ENCODE measurements at regions not wholly inside any gene's neighbourhood (a gene's known extent, or its start where the extent isn't known, plus 50 kb on each side); places are given as distances from the start of the nearest gene placed in this dataset.
"Not testable (repeated sequence)": the region's sequence is repeated elsewhere in the genome, so short reads cannot be mapped to it uniquely, and the experiment has no call there.

DNA sequence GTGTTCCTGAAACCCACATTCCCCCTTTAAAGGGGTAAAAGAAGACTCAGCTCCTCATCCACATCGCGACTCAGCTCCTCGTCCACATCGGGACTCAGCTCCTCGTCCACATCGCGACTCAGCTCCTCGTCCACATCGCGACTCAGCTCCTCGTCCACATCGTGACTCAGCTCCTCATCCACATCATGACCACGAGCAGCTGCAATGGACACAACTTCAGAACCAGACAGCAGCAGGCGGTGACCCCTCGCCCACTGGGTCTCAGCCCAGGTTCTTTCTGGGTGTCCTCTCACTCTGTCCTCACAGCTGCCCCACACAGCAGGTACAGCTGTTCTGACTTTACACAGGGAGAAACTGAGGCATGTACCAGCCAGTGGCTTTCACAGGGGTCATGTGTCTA lies 163.5 kb upstream of the SALL3 start:
- DNase-seq, result no peak

DNA sequence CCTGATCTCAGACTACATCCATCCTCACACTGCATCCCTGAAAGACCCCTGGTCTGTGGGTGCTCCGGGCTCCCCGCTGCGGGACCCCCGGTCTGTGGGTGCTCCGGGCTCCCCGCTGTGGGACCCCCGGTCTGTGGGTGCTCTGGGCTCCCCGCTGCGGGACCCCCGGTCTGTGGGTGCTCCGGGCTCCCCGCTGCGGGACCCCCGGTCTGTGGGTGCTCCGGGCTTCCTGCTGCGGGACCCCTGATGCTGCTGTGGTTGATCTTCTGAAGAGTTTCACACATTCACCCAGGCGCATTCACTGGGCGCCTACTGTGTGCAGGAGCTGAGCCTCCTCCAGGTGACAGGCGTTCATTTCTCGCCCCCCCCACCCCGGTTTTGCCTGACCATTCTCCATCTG lies 162.7 kb upstream of the SALL3 start:
- DNase-seq, result no peak

DNA sequence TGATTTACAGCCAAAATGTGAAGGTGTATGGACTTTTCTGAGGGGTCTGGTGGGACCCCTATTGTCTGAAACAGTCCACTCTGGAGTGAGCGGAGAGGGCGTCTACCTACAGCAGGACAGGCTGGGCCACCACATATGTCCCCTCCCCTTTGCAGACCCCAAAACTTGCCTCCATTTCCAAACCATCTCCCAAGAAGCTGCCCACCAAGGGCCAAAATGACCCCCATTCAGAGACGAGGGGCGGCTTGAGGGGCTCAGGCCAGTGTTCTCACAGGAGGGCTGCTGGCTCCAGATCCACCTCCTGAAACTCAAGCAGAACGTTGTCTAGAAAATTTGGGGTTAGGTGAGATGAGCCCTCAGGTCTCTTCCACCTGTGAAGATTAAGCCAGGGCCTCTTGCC lies 161.1 kb upstream of the SALL3 start:
- no peak for DNase-seq

DNA sequence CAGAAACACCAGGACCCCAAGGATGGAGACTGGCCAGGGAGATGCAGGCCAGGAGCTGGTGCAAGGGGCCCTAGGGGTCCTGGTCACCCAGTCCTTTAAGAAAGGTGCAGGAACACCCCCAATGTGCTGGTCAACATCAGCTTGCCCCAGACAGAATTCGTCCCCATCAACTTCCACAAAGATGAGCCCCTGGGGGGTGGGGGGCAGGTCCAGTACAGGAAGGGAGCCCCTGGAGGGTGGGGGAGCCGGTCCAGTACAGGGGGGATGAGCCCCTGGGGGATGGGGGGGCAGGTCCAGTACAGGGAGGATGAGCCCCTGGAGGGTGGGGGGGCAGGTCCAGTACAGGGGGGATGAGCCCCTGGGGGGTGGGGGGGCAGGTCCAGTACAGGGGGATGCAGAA lies 160.7 kb upstream of the SALL3 start:
- DNase-seq, result no peak

DNA sequence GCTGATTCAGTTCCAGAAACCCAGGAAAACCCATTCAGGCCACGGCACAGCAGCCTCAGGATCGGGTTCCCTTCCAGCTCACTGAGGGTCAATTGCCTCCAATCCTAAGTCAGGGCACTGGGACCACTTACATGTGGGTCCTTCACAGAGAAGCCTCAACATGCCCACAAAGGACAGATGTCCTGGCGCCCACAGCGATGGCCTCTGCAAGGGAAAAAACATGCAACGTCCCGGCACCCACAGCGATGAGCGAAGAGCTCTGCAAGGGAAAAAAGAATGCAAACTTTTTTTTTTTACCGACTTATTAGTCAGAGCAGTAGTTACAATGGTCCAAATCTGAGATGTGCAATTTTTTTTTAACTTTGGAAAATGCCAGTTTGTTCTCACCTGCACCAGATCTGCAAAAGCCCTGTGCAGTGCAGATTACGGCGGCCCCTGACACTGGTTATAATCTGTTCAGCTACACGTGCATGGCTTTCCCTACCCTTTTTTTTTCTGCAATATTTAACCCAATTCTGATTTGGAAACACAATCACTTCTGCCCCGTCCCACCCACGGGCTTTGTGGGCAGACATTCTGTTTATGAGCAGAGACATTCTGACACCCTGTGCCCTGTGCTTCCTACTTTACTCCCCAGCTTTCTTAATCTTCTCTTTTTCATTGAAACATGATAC lies 159.3 kb upstream of the SALL3 start:
- no peak for DNase-seq

DNA sequence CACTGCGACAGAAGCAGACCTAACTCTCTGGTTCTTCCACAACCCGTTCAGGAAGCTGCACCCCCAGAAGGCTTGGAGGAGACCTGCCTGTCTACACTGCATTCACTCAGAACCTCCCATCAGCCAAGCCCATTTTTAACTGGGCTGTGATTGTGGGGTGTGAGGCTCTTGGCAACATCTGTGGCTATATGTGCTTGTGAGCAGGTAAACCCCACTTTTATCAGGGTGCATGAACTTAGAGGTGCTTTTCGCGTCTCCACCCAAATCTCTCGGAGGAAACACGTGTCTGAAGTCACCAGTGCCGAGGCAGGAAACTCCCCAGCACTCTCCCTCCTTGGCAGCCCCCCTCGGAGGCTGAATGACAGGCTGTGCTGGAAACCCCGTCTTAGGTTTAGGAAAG lies 158.2 kb upstream of the SALL3 start:
- DNase-seq, result no peak

DNA sequence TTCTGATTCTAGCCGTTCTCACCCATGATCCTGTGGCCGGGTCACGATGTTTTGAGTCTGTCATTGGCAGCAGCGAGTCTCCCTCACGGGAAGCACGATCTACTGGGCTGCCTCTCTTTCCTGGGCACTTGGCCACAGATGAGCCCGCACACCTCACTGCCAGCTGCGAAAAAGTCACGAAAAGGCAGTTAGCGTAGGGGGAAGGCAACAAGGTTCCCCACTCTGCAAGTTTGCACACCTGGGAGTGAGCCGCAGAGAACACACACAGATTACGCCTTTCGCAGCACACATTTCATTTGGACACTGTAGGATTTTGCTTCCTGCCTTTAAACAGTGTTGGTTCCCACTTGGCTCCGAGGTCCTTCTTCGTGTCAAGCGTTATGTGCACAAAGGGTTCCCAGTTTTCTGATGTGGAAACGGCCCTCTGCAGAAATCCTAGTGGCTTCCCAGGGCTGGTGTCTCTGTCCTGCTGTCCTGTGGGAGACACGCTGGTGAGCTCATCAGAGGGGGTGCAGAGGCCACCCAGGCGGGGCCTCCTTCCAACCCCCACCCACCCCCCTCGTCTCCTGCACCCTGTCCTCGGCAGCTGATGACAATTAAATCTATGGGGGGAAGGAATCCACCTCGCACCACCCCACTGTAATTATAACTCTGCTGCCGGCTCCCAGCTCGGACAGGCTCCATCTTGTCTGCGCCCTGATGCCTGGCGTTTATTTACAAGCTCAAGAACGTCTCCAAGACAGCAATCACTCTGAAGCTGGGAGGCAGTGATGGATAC lies 157.3 kb upstream of the SALL3 start:
- no peak for DNase-seq

DNA sequence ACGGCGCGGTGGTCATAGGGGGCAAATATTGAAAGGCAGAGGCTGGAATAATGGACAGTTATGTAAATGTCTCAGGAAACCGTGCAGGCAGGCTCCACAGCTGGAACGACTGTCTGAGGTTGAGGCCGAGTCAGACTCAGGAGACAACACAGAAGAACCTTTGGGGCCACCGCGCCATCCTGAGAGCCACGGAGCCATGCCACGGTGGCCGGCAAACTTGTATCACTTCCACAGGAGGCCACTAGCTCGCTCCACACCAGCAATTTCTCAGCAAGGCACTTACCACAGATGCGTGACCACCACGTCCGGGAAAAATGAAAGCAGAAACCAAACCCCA lies 156.7 kb upstream of the SALL3 start:
- no peak for DNase-seq

DNA sequence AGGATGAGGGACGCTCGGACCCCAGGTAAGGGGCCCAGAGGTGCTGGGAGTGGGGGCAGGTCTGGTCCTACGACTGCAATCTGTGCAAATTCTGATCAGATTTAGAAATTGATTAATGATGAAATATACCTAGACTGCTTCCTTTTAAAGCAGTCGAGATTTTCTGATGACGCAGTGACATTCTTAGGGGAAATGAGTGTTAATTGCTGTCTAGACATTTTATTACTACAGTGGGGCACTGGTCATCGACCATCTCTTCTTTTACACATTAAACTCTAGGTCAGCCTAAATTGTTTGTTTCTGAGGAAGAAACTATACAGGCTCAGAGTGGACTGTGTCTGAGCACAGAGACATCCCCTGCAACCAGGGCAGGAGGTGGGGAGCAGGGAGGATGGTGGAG lies 154.4 kb upstream of the SALL3 start:
- no peak for DNase-seq

DNA sequence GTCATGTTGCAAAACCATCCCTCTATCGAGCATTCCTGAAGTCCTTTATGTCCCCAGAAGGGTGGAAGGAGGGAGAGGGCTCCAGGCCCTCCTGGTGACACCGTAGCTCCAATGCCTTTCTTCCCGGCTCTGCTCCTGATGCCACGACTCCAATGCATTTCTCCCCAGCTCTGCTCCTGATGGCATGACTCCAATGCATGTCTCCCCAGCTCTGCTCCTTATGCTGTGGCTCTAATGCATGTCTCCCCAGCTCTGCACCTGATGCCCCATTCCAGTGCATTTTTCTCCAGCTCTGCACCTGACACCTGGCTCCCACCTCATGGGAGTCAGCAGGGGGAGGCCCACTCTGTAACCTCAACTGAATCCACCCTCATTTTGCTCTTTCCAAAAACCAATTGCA lies 153.0 kb upstream of the SALL3 start:
- no peak for DNase-seq

DNA sequence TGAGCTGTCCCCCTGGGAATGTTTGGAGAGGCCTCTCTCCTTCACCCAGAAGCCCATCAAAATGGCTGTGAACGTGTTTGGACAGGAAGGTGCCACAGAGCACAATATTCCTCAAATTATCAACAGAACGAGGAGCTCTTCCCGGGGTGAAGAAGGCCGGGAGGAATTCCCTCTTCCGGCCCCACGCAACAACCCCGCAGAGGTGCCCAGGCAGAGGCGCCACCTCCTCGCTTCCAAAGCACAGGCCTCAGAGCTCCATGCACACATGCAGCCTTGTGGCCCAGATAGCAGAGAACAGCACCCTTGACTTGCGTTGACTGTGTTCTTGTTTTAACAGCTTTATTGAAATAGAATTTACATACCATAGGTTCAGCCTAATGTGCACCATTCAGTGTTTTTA lies 152.5 kb upstream of the SALL3 start:
- no peak for DNase-seq

DNA sequence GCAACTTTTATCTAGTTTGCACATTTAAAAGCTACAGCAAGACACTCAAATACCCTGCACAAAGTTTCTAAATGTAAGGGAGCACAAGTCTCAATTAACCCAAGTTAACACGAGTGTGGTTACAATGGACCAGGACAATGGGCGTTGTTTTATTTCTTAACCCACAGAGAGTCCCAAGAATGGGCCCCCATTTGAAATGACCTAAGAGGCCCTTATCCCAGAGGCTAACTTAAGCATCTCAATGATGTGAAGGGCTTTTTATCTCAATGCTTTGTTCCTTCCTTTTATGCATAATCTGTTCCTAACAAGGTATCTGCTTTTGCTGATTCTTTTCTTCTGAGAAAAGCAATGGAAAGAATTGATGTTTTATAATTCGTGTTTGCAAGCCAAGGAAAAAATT lies 151.5 kb upstream of the SALL3 start:
- no peak for DNase-seq

DNA sequence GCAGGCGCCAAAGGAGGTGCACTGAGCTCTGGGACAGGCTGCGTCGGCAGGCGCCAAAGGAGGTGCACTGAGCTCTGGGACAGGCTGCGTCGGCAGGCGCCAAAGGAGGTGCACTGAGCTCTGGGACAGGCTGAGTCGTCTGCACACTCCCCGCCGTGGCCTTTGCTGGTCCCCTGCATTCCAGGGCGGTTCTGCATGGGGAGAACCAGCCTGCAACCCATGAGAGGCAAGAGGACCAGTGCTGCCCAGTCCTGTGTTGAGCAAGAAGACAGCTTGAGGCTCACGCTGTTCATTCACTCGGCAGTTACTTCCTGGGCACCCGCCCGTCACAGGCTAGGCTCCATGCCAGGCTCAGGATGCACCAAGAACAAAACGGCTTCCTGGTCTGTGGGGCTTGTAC lies 150.6 kb upstream of the SALL3 start:
- DNase-seq, result not testable (repeated sequence)

DNA sequence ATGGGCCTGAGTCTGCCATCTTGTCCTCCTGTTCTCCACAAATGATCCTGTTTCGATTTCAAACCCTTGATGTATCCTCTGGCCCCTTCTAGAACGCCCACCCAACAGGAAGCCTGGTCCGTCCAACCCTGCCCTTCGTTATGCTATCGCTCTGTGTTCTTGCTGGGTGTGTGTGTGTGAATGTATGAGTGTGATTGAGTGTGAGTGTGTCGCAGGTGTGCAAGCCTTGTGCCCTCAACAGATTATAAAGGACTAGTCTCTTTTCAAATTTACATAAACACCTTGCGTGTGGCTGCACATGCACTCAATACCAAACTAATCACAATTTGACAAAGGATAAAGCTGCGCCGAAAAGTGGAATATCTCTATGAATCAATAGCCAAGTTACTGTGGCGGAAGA lies 149.5 kb upstream of the SALL3 start:
- DNase-seq, result no peak

DNA sequence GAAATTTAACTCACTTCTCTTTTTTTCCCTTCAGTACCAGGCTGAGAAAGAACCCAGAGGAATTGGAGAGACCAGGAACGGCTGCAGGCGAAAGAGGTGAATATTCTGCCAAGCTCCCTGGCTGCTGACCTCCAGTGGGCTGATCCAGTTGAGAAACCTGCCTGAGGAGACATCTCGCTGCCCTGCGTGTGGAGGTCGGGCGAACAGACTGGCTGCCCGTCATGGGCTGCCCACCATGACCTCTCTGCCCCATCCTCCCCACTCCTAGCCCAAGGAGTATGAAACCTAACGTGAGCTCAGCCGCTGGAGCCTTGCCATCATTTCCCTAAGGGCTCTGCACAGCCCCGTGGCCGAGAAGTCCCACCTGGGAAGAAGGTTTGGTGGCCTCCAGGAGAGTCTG lies 148.8 kb upstream of the SALL3 start:
- DNase-seq, result no peak

DNA sequence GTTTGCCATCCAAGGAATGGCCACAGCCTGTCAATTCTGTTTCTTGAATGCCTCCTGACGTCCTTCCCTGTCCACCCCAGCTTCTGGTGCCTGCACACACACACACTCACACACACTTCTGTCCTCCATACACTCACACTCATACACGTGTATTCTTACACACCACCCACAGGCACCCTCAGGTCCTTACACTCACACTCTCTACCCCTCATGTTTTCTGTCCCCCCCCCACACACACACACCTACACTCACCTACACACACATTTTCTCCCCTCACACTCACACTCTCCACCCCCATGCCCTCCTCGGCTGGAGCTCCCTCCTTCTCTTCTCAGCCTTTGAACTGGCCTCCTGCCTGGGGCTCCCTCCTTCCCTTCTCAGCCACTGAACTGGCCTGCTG lies 148.0 kb upstream of the SALL3 start:
- no peak for DNase-seq

DNA sequence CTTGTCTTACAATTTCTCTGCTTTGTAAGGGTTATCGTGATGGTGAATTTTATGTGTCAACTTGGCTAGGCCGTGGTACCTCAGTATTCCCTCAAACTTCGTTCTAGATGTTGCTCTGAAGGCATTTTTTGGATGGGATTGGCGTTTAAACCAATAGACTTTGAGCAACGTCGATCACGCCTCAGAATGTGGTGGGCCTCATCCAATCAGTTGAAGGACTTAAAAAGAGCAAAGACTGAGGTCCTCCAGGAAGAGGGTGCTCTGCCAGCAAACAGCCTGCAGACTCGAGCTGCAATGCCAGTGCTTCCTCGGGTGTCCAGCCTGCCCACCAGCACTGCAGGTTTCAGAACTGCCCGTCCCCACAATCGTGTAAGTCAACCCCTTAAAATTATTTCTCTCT lies 145.8 kb upstream of the SALL3 start:
- DNase-seq, result no peak

DNA sequence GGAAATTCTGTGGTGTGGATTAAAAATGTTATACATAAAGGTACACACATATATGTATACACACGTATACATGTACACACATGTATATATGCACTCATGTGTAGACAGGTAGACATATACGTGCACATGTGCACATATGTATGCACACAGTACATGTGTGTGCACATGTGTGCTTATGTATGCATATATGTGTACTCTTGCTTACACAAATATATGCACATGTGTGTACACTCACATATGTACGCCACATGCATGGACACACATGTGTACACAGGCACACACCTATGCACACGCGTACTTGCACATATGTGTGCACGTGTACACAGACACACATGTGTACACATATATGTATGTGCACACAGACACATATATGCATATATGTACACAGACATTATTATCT lies 142.8 kb upstream of the SALL3 start:
- DNase-seq, result no peak

DNA sequence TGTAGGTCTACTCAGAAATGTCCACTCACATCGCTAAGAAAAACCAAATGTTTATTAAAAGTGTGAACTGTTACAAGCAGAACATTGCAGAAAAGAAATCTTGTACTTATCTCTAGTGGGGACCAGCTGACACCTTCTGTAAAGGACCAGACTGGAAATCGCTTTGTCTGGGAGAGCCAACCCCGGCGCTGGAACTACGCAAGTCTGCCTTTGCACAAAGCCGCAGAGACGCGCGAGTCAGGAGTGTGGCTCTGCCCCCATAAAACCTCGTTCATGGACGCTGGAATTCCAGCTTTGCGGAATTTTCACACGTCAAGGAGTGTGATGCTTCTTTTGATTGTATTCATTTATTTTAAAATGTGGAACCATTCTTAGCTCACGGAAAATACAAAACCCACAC lies 141.9 kb upstream of the SALL3 start:
- no peak for DNase-seq

DNA sequence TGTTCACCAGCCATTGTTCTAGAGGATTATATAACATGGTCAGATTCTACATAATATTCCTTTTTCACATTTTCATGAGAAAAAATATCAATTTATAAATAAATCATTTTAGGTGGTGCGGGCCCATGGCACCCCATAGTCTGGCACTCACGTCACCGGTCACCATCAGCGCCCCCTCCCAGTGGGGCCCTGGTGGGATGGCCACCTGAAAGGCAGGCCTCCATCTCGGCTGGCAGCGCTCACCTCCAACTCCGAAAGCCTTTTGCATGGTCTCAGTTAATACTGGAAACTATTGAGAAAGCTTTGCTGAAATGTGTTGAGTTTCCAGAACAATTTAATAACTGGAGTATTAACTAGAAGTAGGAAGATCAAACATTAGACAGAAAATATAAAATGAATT lies 141.4 kb upstream of the SALL3 start:
- no peak for DNase-seq

DNA sequence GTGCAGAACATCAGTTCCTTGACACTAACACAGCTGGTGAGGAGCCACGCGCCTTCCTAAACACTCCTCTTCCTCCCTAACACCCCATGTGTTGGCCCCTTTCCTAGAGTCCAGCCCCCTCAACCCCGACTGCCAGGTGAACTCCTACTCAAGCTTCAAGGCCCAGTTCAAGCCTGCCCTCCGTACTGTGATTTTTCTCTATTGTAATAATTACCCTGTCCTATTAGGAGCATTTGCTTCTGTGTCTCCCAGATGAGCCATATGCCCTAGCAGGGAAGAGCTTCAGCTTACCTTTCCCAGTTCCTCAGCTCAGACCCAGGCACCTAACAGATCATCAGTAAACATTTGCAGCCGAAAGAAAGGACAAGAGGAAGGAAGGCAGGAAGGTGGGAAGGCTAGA lies 130.6 kb upstream of the SALL3 start:
- DNase-seq, result no peak

DNA sequence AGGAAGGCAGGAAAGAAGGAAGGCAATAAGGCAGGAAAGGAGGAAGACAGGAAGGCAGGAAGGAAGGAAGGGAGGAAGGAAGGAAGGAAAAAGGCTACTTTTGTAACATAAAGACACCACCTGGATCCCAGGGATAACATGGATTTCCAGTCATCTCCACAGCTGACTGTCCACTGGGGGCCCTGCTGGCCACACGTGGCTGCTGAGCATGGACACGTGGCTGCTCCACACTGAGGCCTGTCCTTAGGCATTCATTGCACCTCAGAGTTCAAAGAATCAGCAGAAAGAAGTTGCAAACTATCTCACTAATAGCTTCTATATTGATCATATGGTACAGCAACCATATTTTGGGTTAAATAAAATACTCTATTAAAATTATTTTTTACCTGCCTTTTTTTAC lies 130.2 kb upstream of the SALL3 start:
- DNase-seq, result no peak

DNA sequence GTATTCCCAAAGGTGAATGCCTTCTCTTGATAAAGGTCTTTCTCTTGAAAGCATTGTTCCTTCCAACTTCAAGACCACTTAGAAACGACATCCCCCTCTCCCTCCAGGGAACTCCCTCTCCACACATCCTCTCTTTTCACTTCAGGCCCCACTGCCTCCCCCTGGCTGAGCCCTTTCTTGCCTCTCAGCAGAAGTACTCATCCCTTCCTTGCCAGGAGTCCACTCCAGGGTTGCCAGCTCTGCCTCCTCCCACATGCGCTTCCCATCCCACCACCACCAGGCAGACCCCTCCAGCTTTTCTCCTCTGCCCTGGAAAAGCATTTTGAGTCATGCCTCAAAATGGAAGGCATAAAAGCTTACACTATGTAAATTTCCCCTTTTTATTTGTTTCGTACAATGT lies 126.3 kb upstream of the SALL3 start:
- DNase-seq, result no peak

DNA sequence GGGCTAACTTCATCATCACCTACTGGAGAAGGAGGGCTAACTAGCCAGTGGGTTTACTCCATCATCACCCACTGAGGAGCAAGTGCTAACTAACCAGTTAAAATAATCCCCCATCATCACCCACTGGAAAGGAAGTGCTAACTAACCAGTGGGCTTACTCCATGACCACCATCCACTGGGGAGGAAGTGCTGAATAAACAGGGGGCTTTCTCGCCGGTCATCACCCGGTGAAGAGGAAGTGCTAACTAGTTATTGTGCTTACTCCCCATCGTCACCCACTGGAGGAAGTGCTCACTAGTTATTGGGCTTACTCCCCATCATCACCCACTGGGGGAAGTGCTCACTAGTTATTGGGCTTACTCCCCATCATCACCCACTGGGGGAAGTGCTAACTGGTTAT lies 124.4 kb upstream of the SALL3 start:
- DNase-seq, result no peak

Data from activated CD4-positive, alpha-beta T cell treated with anti-CD3 and anti-CD28 coated beads for 48 hours (primary cell).